Epidermal melanocyte (primary cell): ENCODE measurements at regions not wholly inside any gene's neighbourhood (a gene's known extent, or its start where the extent isn't known, plus 50 kb on each side); places are given as distances from the start of the nearest gene placed in this dataset.

Source experiments
- DNase-seq: peaks from one replicate; pipeline ENCODE4 v3.0.0; 2011; ENCODE audit warnings: low spot score; ENCODE audit not compliant: insufficient read length

- no peak for DNase-seq
These were observed 365.3 kb downstream of the RNF144B start for GRCh38 chr6:18752278-18753068.

GRCh38 chr6:18753076-18753475, 365.9 kb downstream of the RNF144B start:
- no peak for DNase-seq

GRCh38 chr6:18763086-18763485, 375.9 kb downstream of the RNF144B start:
- no peak for DNase-seq

- no peak for DNase-seq
These were observed 397.6 kb downstream of the RNF144B start for GRCh38 chr6:18784794-18785193.

GRCh38 chr6:18785810-18786490, 398.8 kb downstream of the RNF144B start:
- no peak for DNase-seq

GRCh38 chr6:18792866-18793265, 405.7 kb downstream of the RNF144B start:
- DNase-seq, result no peak

- DNase-seq, result no peak
These were observed 408.6 kb downstream of the RNF144B start for GRCh38 chr6:18795726-18796125.

GRCh38 chr6:18820725-18821124, 433.6 kb downstream of the RNF144B start:
- no peak for DNase-seq

- DNase-seq, result no peak
These were observed 436.7 kb downstream of the RNF144B start for GRCh38 chr6:18823782-18824386.

- no peak for DNase-seq
These were observed 442.2 kb downstream of the RNF144B start for GRCh38 chr6:18829272-18829870.

- no peak for DNase-seq
These were observed 448.8 kb downstream of the RNF144B start for GRCh38 chr6:18835976-18836375.

GRCh38 chr6:18837013-18837412, 449.9 kb downstream of the RNF144B start:
- no peak for DNase-seq

- no peak for DNase-seq
These were observed 455.4 kb downstream of the RNF144B start for GRCh38 chr6:18842534-18842933.

GRCh38 chr6:18845896-18846295, 458.7 kb downstream of the RNF144B start:
- no peak for DNase-seq

- no peak for DNase-seq
These were observed 459.2 kb downstream of the RNF144B start for GRCh38 chr6:18846327-18846726.

GRCh38 chr6:18861204-18861603, 474.1 kb downstream of the RNF144B start:
- DNase-seq, result no peak

GRCh38 chr6:18883268-18883667, 496.1 kb downstream of the RNF144B start:
- no peak for DNase-seq

- DNase-seq, result no peak
These were observed 496.7 kb downstream of the RNF144B start for GRCh38 chr6:18883851-18884250.

GRCh38 chr6:18893540-18894269, 506.6 kb downstream of the RNF144B start:
- DNase-seq, result no peak

- no peak for DNase-seq
These were observed 510.2 kb downstream of the RNF144B start for GRCh38 chr6:18897350-18897749.

GRCh38 chr6:18904681-18905080, 517.5 kb downstream of the RNF144B start:
- no peak for DNase-seq
